ENCODE measurements at regions not wholly inside any gene's neighbourhood (a gene's known extent, or its start where the extent isn't known, plus 50 kb on each side); places are given as distances from the start of the nearest gene placed in this dataset.

GRCh38 chr7:17194656-17195055 is 103.8 kb upstream of the AHR start:
- Histone ChIP-seq H3K27me3 (replicated peaks in 1 of 2; ENCODE audit: control insufficient read depth in 2 of 2, insufficient read depth in 2 of 2, low read length in 1 of 2) (no peaks in the 10 kb centered on the region), H3K36me3 (ENCODE audit: control insufficient read depth in 2 of 2, insufficient read depth in 2 of 2, low read length in 1 of 2) (no peaks in the 10 kb centered on the region), H4K20me1 (ENCODE audit: control insufficient read depth, insufficient read depth) (no peaks in the 10 kb centered on the region), H3K9ac (ENCODE audit: control insufficient read depth, insufficient read depth, low read length) (no peak overlapping the region), H3K4me1 (ENCODE audit: control insufficient read depth, insufficient read depth, low read length) (0 out of 2 replicates have a peak, but pooled peaks cover 3% of the 10 kb centered on the region), H3K27ac (ENCODE audit: control insufficient read depth, insufficient read depth) (no peak overlapping the region), H3K4me3 (no peak overlapping the region), H3K4me2 (ENCODE audit: control insufficient read depth, insufficient read depth) (no peak overlapping the region), H2AFZ (ENCODE audit: control insufficient read depth, low read depth, low read length) (no peak overlapping the region), H3K79me2 (ENCODE audit: control insufficient read depth, insufficient read depth, low read length) (no peaks in the 10 kb centered on the region), H3K9me3 (replicated peaks; ENCODE audit: control insufficient read depth, insufficient read depth, low read length) (no peaks in the 10 kb centered on the region)
- TF ChIP-seq YY1 (IDR thresholded peaks at IDR 0.05; ENCODE audit: low read depth, low read length): no peak
- TF ChIP-seq NFYA (IDR thresholded peaks at IDR 0.05; ENCODE audit: borderline replicate concordance, low read depth, low read length): no peak
- TF ChIP-seq NFXL1 (IDR thresholded peaks at IDR 0.05; ENCODE audit: borderline replicate concordance): no peak
- TF ChIP-seq RELB (IDR thresholded peaks at IDR 0.05; ENCODE audit: low read depth): no peak
- no peak for TF ChIP-seq PRDM15 (CRISPR knock-in tag; IDR thresholded peaks at IDR 0.05)
- no peak for TF ChIP-seq NFYB (IDR thresholded peaks at IDR 0.05; ENCODE audit: insufficient read depth, low read depth, low read length)
- no peak for TF ChIP-seq ESRRA (IDR thresholded peaks at IDR 0.05; ENCODE audit: low read length)
- no peak for TF ChIP-seq NR2F1 (conservative IDR thresholded peaks at IDR 0.05)
- no peak for TF ChIP-seq STAT3 (IDR thresholded peaks at IDR 0.05; ENCODE audit: low read depth, low read length)
- TF ChIP-seq GABPA (IDR thresholded peaks at IDR 0.05; ENCODE audit: low read depth): no peak
- no peak for TF ChIP-seq RUNX3 (IDR thresholded peaks at IDR 0.05; ENCODE audit: low read length)
- no peak for TF ChIP-seq BMI1 (IDR thresholded peaks at IDR 0.05; ENCODE audit: borderline replicate concordance)
- TF ChIP-seq NR2C1 (IDR thresholded peaks at IDR 0.05): no peak
- TF ChIP-seq GATAD2B (conservative IDR thresholded peaks at IDR 0.05; ENCODE audit: low read depth): no peak
- TF ChIP-seq SUZ12 (IDR thresholded peaks at IDR 0.05; ENCODE audit: unreplicated experiment): no peak
- ATAC-seq (no peak), FAIRE-seq (no peak), DNase-seq (ENCODE audit: low read depth, low spot score) (no peak)
- CTCF ChIA-PET: interaction anchor here (0.9 to 1.0 kb wide), 3 partner anchors 9 to 34 kb away, joined by 3 read pairs; no protein-coding TSS in a partner anchor
- RAD21 ChIA-PET (ENCODE audit: unreplicated experiment): interaction anchor here (0.8 to 1.4 kb wide), 3 partner anchors 35 to 107 kb away, joined by 3 to 6 read pairs (median 3); no protein-coding TSS in a partner anchor
- no TSS peak for BruUV-seq (replicated peaks)
- intact Hi-C loops (cut with micrococcal nuclease; ENCODE audit: unreplicated experiment): no loop called here
- SMC1A ChIA-PET (ENCODE audit: uncharacterized antibody, unreplicated experiment): interaction anchor here (0.9 to 1.8 kb wide), 5 partner anchors 10 to 103 kb away, joined by 3 to 7 read pairs (median 4); no protein-coding TSS in a partner anchor
- 34% methylated on average over 5 of the region's 5 CpGs for WGBS (ENCODE audit: insufficient coverage, insufficient replicate concordance, low lambda C conversion rate, missing lambda C conversion rate)
- in situ Hi-C loops (cut with MboI): no loop called here
- POLR2A ChIA-PET: no interaction called here
